Liver (tissue), 8 donors: ENCODE measurements at regions not wholly inside any gene's neighbourhood (a gene's known extent, or its start where the extent isn't known, plus 50 kb on each side); places are given as distances from the start of the nearest gene placed in this dataset.

Experiments used
- DNase-seq: peaks from one replicate; pipeline ENCODE4 v3.0.0-alpha.2; 2017; ENCODE audit warnings: low spot score
- H3K27ac ChIP-seq, 2 donors: one replicate each; pipeline ENCODE4 v1.7.0; 2013; ENCODE audit warnings: inconsistent platforms in 2 of 2, low read length in 2 of 2, control low read depth in 1 of 2, low read depth in 1 of 2, mild to moderate bottlenecking in 1 of 2
- H3K27me3 ChIP-seq, 4 donors: one replicate each; pipeline versions ENCODE4 v1.6.1 to v1.7.0; 2013; ENCODE audit warnings: low read length in 3 of 4, inconsistent platforms in 1 of 4, mild to moderate bottlenecking in 1 of 4, moderate library complexity in 1 of 4; ENCODE audit not compliant: control insufficient read depth in 4 of 4, insufficient read depth in 4 of 4
- H3K36me3 ChIP-seq, 4 donors: one replicate each; pipeline versions ENCODE4 v1.6.1 to v1.7.0; 2013; ENCODE audit warnings: low read length in 3 of 4, mild to moderate bottlenecking in 3 of 4, low read depth in 1 of 4, moderate library complexity in 1 of 4; ENCODE audit not compliant: control insufficient read depth in 4 of 4, insufficient read depth in 3 of 4
- H3K4me1 ChIP-seq, 4 donors: one replicate each; pipeline versions ENCODE4 v1.6.1 to v1.7.0; 2013; ENCODE audit warnings: low read length in 3 of 4, mild to moderate bottlenecking in 3 of 4, moderate library complexity in 1 of 4; ENCODE audit not compliant: control insufficient read depth in 4 of 4, insufficient read depth in 4 of 4
- H3K4me3 ChIP-seq, 3 donors: one replicate each; pipeline versions ENCODE4 v1.6.1 to v1.7.0; 2013; ENCODE audit warnings: low read length in 3 of 3, control low read depth in 1 of 3, low read depth in 1 of 3, mild to moderate bottlenecking in 1 of 3
- H3K9ac ChIP-seq, 2 donors: one replicate each; pipeline ENCODE4 v1.7.0; 2013; ENCODE audit warnings: low read length in 2 of 2, mild to moderate bottlenecking in 2 of 2, moderate library complexity in 2 of 2, control low read depth in 1 of 2, low read depth in 1 of 2
- H3K9me3 ChIP-seq, 4 donors: one replicate each; pipeline versions ENCODE4 v1.6.1 to v1.7.0; 2013; ENCODE audit warnings: low read length in 3 of 4; ENCODE audit not compliant: control insufficient read depth in 4 of 4
- EGR1 ChIP-seq, 2 donors: IDR thresholded peaks; 2 replicates each; pipeline ENCODE4 v1.6.1; 2016 to 2018; ENCODE audit warnings: antibody characterized with exemption in 2 of 2, low read depth in 2 of 2
- FOXA2 ChIP-seq: IDR thresholded peaks from 2 replicates; pipeline ENCODE4 v1.6.1; 2016; ENCODE audit warnings: antibody characterized with exemption
- GABPA ChIP-seq, 2 donors: IDR thresholded peaks in 1 of 2; conservative IDR thresholded peaks in 1 of 2; 2 replicates each; pipeline ENCODE4 v1.6.1; 2016; ENCODE audit warnings: antibody characterized with exemption in 2 of 2, mild to moderate bottlenecking in 1 of 2, moderate library complexity in 1 of 2
- HNF4A ChIP-seq, 2 donors: conservative IDR thresholded peaks; 2 replicates each; pipeline ENCODE4 v1.6.1; 2016; ENCODE audit warnings: antibody characterized with exemption in 2 of 2, mild to moderate bottlenecking in 2 of 2
- NR2F2 ChIP-seq: IDR thresholded peaks from 2 replicates; pipeline ENCODE4 v1.6.1; 2016; ENCODE audit warnings: antibody characterized with exemption
- RAD21 ChIP-seq, 2 donors: IDR thresholded peaks; 2 replicates each; pipeline ENCODE4 v1.6.1; 2016; ENCODE audit warnings: antibody characterized with exemption in 2 of 2, mild to moderate bottlenecking in 2 of 2
- RXRA ChIP-seq, 2 donors: IDR thresholded peaks; 2 replicates each; pipeline ENCODE4 v1.6.1; 2017 to 2018; ENCODE audit warnings: antibody characterized with exemption in 2 of 2, mild to moderate bottlenecking in 1 of 2
- SP1 ChIP-seq: IDR thresholded peaks from 2 replicates; pipeline ENCODE4 v1.6.1; 2018; ENCODE audit warnings: antibody characterized with exemption, mild to moderate bottlenecking
- TAF1 ChIP-seq: conservative IDR thresholded peaks from 2 replicates; pipeline ENCODE4 v1.6.1; 2016; ENCODE audit warnings: antibody characterized with exemption, mild to moderate bottlenecking
- YY1 ChIP-seq: IDR thresholded peaks from 2 replicates; pipeline ENCODE4 v1.6.1; 2016; ENCODE audit warnings: antibody characterized with exemption, mild to moderate bottlenecking
- WGBS: extraction: QIAGEN DNeasy Blood & Tissue Kit; methylation state at CpG from one replicate; pipeline ENCODE4 v1.1.7; 2013; 5-methylcytosine and 5-hydroxymethylcytosine counted together
- TF ChIP-seq, protein P1 (sequence below): IDR thresholded peaks from 2 replicates; pipeline ENCODE4 v1.6.1; 2016; ENCODE audit warnings: antibody characterized with exemption
- TF ChIP-seq, protein P2 (sequence below): fragments of 150-350 bp; IDR thresholded peaks from 2 replicates; pipeline ENCODE4 v1.5.1; 2017; ENCODE audit warnings: improper control_type of control experiment, low read depth, low read length; ENCODE audit not compliant: missing input control
- TF ChIP-seq, protein P3 (sequence below): IDR thresholded peaks from 2 replicates; pipeline ENCODE4 v1.6.1; 2016; ENCODE audit warnings: antibody characterized with exemption, mild to moderate bottlenecking
- donor health status: healthy.
- donor health status: healthy.
- donor health status: healthy.
- donor health status: healthy.
- donor health status: healthy.

DNA sequence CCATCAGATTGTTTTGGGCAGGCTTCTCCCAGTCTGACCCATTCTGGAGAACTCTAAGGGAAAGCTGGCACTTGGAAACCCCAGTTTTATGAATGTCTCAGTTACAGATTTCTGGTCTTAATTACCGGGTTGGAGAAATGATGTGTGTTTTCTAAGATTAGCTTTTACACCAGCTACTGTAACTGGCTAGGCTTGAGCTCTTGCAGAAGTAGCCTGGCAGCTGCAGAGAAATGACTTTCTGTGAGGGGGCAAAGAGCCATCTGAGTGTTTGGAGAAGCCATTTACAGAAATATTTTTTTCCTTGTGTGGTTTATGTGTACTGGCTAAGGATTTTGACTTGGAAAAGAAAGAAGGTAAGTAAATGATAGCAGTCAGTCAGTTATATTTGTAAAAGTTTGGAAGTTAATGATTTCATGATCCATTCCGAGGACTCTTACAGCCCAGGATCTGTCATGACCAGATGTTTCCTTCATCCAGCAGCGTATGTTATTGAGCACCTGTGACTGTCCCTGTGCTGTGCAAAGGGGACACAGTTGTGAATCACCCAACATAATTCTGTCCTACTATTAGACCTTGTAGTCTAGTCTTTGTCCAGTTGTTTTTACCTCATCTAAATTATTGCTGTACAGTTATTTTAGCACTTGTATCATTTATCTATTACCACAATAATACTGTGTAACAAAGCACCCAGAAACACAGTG is 53.7 kb upstream of the GDNF start:
- WGBS: 69% methylated on average over 3 of the region's 3 CpGs
- H3K27me3 ChIP-seq: no peaks in the 10 kb centered on the region
- H3K27ac ChIP-seq: no peak overlapping the region
- H3K36me3 ChIP-seq: no peaks in the 10 kb centered on the region
- H3K9ac ChIP-seq: no peak overlapping the region
- TF ChIP-seq TAF1: no peak
- no peak for TF ChIP-seq FOXA2
- no peak for TF ChIP-seq RAD21 (IDR thresholded peaks at IDR 0.05)
- TF ChIP-seq, protein P1, sequence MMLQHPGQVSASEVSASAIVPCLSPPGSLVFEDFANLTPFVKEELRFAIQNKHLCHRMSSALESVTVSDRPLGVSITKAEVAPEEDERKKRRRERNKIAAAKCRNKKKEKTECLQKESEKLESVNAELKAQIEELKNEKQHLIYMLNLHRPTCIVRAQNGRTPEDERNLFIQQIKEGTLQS: no peak
- no peak for TF ChIP-seq SP1
- H3K4me1 ChIP-seq: peaks cover 9 to 40% (median 22%) of the 10 kb centered on the region in 4 donors
- H3K9me3 ChIP-seq: no peaks in the 10 kb centered on the region
- H3K4me3 ChIP-seq: no peak overlapping the region
- no peak for DNase-seq

DNA sequence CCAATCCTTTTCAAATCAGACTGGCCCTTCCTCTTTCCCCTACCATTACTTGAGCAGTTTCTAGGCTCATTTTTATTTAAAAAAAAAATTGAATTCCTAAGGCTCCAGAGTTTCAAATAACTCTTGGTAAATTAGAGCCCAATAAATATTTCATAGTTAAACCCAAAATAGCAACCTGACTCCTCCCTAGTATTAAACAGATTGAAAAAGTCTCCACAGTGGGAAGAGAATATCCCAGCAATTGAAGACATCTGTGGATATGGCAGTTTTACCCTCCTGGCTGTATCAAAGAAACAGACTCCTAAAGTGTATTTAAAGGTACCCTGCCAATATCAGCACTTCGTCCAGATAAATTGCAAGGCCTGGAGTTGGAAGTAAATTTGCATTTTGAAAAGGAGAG is 52.7 kb upstream of the GDNF start:
- no peak for DNase-seq
- Histone ChIP-seq H3K36me3 (no peaks in the 10 kb centered on the region), H3K4me1 (peaks cover 9 to 40% (median 22%) of the 10 kb centered on the region in 4 donors), H3K27ac (no peak overlapping the region), H3K4me3 (no peak overlapping the region), H3K9ac (no peak overlapping the region), H3K27me3 (no peaks in the 10 kb centered on the region), H3K9me3 (no peaks in the 10 kb centered on the region)
- TF ChIP-seq, protein P2, sequence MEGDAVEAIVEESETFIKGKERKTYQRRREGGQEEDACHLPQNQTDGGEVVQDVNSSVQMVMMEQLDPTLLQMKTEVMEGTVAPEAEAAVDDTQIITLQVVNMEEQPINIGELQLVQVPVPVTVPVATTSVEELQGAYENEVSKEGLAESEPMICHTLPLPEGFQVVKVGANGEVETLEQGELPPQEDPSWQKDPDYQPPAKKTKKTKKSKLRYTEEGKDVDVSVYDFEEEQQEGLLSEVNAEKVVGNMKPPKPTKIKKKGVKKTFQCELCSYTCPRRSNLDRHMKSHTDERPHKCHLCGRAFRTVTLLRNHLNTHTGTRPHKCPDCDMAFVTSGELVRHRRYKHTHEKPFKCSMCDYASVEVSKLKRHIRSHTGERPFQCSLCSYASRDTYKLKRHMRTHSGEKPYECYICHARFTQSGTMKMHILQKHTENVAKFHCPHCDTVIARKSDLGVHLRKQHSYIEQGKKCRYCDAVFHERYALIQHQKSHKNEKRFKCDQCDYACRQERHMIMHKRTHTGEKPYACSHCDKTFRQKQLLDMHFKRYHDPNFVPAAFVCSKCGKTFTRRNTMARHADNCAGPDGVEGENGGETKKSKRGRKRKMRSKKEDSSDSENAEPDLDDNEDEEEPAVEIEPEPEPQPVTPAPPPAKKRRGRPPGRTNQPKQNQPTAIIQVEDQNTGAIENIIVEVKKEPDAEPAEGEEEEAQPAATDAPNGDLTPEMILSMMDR: no peak
- TF ChIP-seq, protein P3, sequence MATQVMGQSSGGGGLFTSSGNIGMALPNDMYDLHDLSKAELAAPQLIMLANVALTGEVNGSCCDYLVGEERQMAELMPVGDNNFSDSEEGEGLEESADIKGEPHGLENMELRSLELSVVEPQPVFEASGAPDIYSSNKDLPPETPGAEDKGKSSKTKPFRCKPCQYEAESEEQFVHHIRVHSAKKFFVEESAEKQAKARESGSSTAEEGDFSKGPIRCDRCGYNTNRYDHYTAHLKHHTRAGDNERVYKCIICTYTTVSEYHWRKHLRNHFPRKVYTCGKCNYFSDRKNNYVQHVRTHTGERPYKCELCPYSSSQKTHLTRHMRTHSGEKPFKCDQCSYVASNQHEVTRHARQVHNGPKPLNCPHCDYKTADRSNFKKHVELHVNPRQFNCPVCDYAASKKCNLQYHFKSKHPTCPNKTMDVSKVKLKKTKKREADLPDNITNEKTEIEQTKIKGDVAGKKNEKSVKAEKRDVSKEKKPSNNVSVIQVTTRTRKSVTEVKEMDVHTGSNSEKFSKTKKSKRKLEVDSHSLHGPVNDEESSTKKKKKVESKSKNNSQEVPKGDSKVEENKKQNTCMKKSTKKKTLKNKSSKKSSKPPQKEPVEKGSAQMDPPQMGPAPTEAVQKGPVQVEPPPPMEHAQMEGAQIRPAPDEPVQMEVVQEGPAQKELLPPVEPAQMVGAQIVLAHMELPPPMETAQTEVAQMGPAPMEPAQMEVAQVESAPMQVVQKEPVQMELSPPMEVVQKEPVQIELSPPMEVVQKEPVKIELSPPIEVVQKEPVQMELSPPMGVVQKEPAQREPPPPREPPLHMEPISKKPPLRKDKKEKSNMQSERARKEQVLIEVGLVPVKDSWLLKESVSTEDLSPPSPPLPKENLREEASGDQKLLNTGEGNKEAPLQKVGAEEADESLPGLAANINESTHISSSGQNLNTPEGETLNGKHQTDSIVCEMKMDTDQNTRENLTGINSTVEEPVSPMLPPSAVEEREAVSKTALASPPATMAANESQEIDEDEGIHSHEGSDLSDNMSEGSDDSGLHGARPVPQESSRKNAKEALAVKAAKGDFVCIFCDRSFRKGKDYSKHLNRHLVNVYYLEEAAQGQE: no peak
- TF ChIP-seq EGR1 (IDR thresholded peaks at IDR 0.05; ENCODE audit: low read depth in 2 of 2) (no peak), HNF4A (conservative IDR thresholded peaks at IDR 0.05) (no peak), RAD21 (IDR thresholded peaks at IDR 0.05) (no peak), YY1 (no peak), NR2F2 (no peak), GABPA (IDR thresholded peaks at IDR 0.05 in 1 of 2, conservative IDR thresholded peaks at IDR 0.05 in 1 of 2) (no peak), RXRA (IDR thresholded peaks at IDR 0.05) (no peak)
- 66% methylated on average over 1 of the region's 1 CpG for WGBS
